Tibial nerve (tissue), 4 donors: ENCODE measurements at regions not wholly inside any gene's neighbourhood (a gene's known extent, or its start where the extent isn't known, plus 50 kb on each side); places are given as distances from the start of the nearest gene placed in this dataset.

ENCODE experiments used
- CTCF ChIP-seq, 5 experiments: fragments of 200-600 bp in 3 of 5; fragments of 450-650 bp in 2 of 5; sonication (generic) in 3 of 5; IDR thresholded peaks; one replicate each; pipeline ENCODE4 v1.5.1; 2016 to 2019; ENCODE audit warnings: antibody characterized with exemption in 5 of 5, mild to moderate bottlenecking in 3 of 5, moderate library complexity in 2 of 5
- EP300 ChIP-seq, 2 donors: sonication (generic); formaldehyde crosslinking; IDR thresholded peaks; one replicate each; pipeline ENCODE4 v1.6.1; 2017; ENCODE audit warnings: antibody characterized with exemption in 2 of 2, mild to moderate bottlenecking in 1 of 2
- POLR2A ChIP-seq, 2 donors: fragments of 450-650 bp; IDR thresholded peaks; one replicate each; pipeline ENCODE4 v1.6.1; 2017; ENCODE audit warnings: antibody characterized with exemption in 2 of 2, mild to moderate bottlenecking in 2 of 2, moderate library complexity in 2 of 2

GRCh38 chr5:74289238-74289637 is 351.3 kb downstream of the ENC1 start:
- TF ChIP-seq POLR2A (IDR thresholded peaks at IDR 0.05) (no peak), CTCF (IDR thresholded peaks at IDR 0.05) (no peak), EP300 (IDR thresholded peaks at IDR 0.05) (no peak)
